Jurkat, Clone E6-1 (cell line): ENCODE measurements at regions not wholly inside any gene's neighbourhood (a gene's known extent, or its start where the extent isn't known, plus 50 kb on each side); places are given as distances from the start of the nearest gene placed in this dataset.
"Not testable (repeated sequence)": the region's sequence is repeated elsewhere in the genome, so short reads cannot be mapped to it uniquely, and the experiment has no call there.

ENCODE experiments used
- DNase-seq: peaks from one replicate; pipeline ENCODE4 v3.0.0-alpha.2; 2011; ENCODE audit warnings: low read depth, low spot score
- H3K4me3 ChIP-seq: 2 replicates; pipeline ENCODE4 v1.5.1; 2011; ENCODE audit warnings: mild to moderate bottlenecking, low read length, control low read depth, moderate library complexity

GRCh38 chr6:9143140-9143539 is 707.8 kb upstream of the SLC35B3 start:
- H3K4me3 ChIP-seq, result no peak overlapping the region
- no peak for DNase-seq

- DNase-seq, result no peak
- H3K4me3 ChIP-seq, result no peak overlapping the region
Observed at GRCh38 chr6:9140951-9141460, 705.7 kb upstream of the SLC35B3 start.

- H3K4me3 ChIP-seq, result no peak overlapping the region
- no peak for DNase-seq
Observed at GRCh38 chr6:9140172-9140571, 704.8 kb upstream of the SLC35B3 start.

- no peak overlapping the region for H3K4me3 ChIP-seq
- DNase-seq, result no peak
Observed at GRCh38 chr6:9139746-9140145, 704.4 kb upstream of the SLC35B3 start.

GRCh38 chr6:9138936-9139335 is 703.6 kb upstream of the SLC35B3 start:
- no peak for DNase-seq
- no peak overlapping the region for H3K4me3 ChIP-seq

- no peak for DNase-seq
- H3K4me3 ChIP-seq, result no peak overlapping the region
Observed at GRCh38 chr6:9136141-9136822, 700.9 kb upstream of the SLC35B3 start.

GRCh38 chr6:9131616-9132015 is 696.3 kb upstream of the SLC35B3 start:
- H3K4me3 ChIP-seq, result no peak overlapping the region
- no peak for DNase-seq

GRCh38 chr6:9131201-9131600 is 695.9 kb upstream of the SLC35B3 start:
- H3K4me3 ChIP-seq, result no peak overlapping the region
- no peak for DNase-seq

GRCh38 chr6:9128970-9129369 is 693.6 kb upstream of the SLC35B3 start:
- no peak overlapping the region for H3K4me3 ChIP-seq
- no peak for DNase-seq

GRCh38 chr6:9126878-9127560 is 691.7 kb upstream of the SLC35B3 start:
- no peak overlapping the region for H3K4me3 ChIP-seq
- no peak for DNase-seq

- not testable (repeated sequence) for H3K4me3 ChIP-seq, DNase-seq
Observed at GRCh38 chr6:9126034-9126433, 690.7 kb upstream of the SLC35B3 start.

- no peak overlapping the region for H3K4me3 ChIP-seq
- DNase-seq, result no peak
Observed at GRCh38 chr6:9121549-9121948, 686.2 kb upstream of the SLC35B3 start.

GRCh38 chr6:9116026-9116425 is 680.7 kb upstream of the SLC35B3 start:
- H3K4me3 ChIP-seq, result no peak overlapping the region
- DNase-seq, result no peak

GRCh38 chr6:9112544-9112943 is 677.2 kb upstream of the SLC35B3 start:
- no peak for DNase-seq

GRCh38 chr6:9103876-9104521 is 668.7 kb upstream of the SLC35B3 start:
- no peak overlapping the region for H3K4me3 ChIP-seq
- no peak for DNase-seq

More at GRCh38 chr6:9112544-9112943, 677.2 kb upstream of the SLC35B3 start:
- no peak overlapping the region for H3K4me3 ChIP-seq

- no peak overlapping the region for H3K4me3 ChIP-seq
- DNase-seq, result no peak
Observed at GRCh38 chr6:9101920-9102319, 666.6 kb upstream of the SLC35B3 start.

GRCh38 chr6:9100869-9101580 is 665.7 kb upstream of the SLC35B3 start:
- H3K4me3 ChIP-seq, result no peak overlapping the region
- DNase-seq, result no peak

- DNase-seq, result no peak
- no peak overlapping the region for H3K4me3 ChIP-seq
Observed at GRCh38 chr6:9095729-9096128, 660.4 kb upstream of the SLC35B3 start.

- H3K4me3 ChIP-seq, result no peak overlapping the region
- no peak for DNase-seq
Observed at GRCh38 chr6:9095137-9095536, 659.8 kb upstream of the SLC35B3 start.

- DNase-seq, result no peak
- H3K4me3 ChIP-seq, result no peak overlapping the region
Observed at GRCh38 chr6:9089724-9090123, 654.4 kb upstream of the SLC35B3 start.
